ENCODE measurements at regions not wholly inside any gene's neighbourhood (a gene's known extent, or its start where the extent isn't known, plus 50 kb on each side); places are given as distances from the start of the nearest gene placed in this dataset.
"Not testable (repeated sequence)": the region's sequence is repeated elsewhere in the genome, so short reads cannot be mapped to it uniquely, and the experiment has no call there.

DNA sequence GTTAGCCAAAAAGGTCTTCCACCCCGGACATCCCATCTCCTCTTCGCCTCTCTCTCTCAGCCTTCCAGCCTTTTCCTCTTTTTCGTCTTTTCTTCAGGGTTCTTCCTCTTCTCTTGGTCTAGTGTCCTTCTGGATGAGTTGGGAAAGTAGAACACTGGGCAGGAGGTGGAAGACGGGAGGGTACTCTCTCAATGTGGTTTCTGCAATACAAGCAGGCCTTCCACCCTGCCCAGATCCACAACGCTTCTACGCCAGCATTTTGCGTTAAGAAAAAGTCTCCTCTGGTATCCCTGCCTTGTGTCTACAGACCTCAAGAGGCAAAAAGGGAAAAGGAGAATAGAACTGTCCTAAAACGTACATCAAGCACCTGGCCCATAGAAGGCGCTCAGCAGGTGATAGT is 587.8 kb downstream of the BNC2 start:
- FAIRE-seq, result no peak

DNA sequence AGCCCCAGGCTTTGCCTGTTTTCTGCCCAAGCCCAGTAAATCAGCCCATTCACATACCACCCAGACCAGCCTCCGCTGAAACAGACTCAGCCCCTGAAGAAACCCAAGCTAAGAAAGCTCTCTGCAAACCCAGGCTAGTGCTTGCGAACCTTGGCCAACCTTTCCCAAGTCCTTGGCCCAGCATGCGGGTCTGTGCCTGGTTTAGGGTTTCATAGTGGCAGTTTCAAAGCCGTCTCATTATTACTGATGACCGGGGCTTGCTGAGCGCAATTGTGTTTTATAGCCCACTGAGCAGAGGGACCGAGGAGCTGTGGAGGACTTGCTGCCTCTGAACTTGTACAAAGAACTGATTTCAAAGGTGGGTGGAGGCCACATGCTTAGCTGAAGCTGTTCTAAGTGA is 584.3 kb downstream of the BNC2 start:
- no peak for FAIRE-seq

DNA sequence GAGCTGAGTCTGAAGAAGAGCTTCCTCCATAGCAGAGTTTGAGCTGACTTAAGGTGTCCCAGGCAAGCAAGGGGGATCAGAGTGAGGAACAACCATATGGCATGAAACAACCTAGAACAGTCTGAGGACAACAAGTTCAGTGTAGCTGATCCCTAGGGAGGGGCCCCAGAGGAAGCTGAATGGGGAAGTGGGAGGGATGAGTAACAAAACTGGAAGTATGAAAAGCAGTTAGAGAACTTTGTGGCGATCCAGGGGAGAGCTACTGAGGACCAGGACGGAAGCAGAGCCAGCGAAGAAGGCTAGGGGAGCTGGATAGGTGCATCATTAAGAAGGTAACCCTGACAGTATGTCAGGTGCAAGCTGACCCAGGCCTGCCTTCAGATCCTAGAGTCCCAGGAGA is 580.8 kb downstream of the BNC2 start:
- no peak for FAIRE-seq

DNA sequence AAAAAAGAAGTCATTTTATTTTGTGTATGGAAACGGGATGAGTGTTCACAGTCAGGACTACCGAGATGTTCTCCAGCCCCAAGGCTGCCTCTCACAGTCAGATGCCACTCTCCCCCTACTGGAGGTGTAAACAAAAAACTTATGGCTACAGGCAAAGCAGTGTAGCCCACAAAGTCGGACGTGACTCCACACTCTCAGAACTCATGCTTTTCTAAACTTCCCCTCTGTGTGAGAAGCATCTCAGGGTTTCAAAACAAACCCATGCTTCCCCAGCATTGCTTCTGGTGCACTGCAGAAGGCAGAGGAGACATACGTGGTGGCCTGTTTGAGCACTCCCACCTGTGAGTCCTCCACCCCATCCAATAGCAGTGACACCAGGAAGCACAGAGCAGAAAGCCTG is 580.3 kb downstream of the BNC2 start:
- no peak for FAIRE-seq

DNA sequence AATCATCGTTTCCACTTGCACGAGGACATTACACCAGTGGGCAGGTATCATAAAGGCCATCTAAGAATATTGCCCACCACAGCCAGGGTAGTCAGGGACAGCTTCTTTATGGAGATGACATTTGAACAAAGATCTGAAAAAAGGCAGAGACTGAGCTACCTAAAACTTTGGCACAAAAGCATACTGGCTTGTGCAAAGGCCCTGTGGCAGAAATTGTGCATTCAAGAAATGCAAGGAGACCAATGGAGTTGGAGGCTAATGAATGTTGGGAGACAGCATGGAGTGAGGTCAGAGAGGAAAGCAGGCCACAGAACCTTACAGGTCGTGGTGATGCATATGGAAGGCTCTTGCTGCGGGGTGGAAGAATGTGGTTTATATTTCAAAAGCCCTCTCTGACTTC is 578.5 kb downstream of the BNC2 start:
- no peak for FAIRE-seq

DNA sequence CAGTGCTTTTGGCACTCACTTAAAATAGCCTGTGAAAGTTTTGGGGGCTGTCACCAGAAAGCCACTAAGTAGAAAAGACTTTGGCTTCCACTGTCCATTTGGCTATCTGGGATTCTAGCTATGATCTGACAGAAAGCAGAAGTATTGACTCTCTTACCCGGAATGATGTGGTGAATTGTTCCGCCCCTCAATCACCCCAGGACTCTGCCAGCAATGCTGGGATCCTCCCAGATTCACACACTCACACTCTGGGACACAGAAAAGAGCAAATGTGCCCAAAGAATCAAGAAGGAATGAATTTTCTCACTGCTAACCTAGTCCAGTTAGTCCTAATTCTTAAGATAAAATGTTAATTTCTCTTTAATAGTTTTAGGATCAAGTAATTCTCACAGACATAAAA is 576.9 kb downstream of the BNC2 start:
- no peak for FAIRE-seq

DNA sequence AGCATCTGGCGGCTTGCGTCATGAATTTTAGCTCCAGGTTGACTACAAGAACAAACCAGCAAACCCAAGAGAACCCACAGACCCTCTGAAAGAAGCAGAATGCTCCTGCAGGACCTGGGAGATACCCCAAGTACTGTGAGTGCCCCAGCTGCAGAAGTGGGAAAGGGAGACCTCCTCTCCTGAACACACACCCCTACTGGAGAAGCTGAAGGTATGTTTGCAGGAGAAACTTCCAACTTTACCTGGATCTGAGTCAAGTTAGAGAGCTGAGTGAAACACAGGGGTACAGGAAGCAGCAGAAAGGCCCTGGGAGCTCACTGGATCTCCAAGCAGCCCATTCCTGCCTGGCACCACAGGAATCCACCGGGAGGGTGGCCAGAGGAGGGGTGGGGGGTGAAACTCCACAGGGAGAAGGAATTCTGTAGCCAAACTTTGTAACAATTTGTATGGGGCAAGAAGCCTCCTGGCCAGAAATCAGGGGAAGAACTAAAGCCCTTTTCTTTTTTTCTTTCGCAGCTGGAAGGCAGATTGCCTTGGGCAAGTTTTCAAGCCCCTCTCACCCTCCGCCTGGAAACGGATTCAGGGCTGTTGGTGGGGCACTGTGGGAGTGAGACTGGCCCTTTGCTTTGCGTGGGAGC is 576.2 kb downstream of the BNC2 start:
- no peak for FAIRE-seq

DNA sequence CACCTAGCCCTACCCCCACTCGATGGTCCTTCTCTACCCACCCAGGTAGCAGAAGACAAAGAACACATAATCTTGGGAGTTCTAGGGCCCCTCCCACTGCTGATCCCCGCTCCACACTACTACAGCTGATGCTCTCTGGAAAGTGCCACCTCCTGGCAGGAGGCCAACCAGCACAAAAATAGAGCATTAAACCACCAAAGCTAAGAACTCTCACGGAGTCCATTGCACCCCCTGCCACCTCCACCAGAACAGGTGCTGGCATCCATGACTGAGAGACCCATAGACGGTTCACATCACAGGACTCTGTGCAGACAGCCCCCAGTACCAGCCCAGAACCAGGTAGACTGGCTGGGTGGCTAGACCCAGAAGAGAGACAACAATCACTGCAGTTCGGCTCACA is 575.5 kb downstream of the BNC2 start:
- not testable (repeated sequence) for FAIRE-seq

DNA sequence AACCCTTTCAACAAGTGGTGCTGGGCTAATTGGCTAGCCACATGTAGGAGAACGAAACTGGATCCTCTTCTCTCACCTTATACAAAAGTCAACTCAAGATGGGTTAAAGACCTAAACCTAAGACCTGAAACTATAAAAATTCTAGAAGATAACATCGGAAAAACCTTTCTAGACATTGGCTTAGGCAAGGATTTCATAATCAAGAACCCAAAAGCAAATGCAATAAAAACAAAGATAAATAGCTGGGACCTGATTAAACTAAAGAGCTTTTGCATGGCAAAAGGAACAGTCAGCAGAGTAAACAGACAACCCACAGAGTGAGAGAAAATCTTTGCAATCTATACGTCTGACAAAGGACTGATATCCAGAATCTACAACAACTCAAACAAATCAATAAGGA is 571.1 kb downstream of the BNC2 start:
- not testable (repeated sequence) for FAIRE-seq

DNA sequence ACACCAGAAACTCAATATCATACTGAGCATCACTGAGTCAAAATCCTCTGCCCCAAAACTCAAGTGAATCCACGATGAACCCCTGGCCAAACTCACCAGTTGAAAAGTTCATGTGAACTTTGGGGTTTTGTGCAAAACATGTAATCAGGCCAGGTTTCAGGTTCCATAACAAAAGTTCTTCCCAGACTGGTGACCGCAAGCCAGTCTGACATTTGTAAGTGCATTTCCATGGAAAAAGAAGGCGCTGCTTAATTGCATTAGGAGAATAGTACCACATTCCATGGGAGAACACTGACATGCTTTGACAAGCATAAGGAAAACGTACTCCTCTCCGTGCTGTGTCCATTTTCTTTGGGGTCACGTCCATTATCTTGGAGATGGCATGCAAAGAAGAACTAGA is 567.0 kb downstream of the BNC2 start:
- FAIRE-seq, result no peak

DNA sequence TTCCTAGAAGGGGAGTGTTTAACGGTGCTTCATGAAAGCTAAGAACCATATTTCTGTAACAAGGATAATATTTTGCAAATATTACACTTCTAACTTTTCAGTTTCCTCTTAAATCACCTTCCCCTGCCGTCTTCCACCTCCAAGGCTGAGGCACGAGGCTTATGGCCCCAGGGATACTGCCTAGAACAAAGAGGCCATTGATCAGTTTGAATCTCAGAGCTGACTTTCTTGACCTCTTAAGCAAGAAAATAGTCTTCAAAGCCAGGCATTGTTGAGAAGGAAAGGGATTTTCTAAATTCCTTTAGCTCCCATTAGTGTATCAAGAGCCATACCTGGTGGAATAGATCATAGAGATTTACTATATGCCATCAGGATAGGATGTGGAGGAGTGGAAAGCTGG is 566.2 kb downstream of the BNC2 start:
- FAIRE-seq, result no peak

DNA sequence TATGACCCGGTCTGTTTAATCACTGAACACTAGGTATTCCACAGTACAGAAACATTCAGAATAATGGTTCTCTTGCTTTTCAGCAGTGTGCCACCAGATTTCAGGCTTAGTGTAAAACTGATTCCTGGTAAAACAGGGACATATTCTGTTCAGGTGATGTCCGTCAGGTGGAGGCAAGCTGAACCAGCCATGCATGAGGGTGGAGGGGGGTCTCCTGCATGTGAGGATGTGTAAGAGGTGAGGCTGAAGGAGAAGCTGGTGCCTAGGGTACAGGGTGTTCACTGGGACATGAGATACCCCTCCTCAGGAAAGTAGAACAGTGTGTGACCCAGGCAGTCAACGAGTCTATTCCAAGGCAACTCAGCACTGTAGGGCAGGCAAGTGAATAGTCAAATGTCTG is 563.9 kb downstream of the BNC2 start:
- no peak for FAIRE-seq

DNA sequence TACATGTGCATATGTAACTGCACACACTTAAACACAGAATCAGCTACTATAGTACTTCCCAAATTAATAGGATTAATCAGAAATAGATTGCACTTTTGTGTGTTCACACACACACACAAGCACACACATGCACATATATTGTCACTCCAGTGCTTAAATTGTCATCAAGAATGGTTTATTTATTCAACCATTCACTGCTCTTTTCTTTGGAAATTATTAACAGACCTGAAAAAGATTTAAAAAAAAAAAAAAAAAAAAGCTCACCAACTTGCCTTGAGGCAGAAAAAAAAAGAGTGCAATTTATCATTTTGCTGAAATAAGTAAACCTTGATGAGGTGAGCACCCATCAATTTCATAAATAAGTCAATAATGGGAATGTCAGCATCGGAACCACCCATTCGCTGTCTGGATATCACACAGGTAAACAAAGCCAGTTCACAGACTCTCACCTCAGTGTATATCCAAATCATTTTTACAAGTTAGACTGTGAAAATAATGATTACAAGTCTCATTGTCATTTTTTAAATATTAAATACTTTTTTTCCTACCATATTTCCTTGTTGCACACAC is 562.8 kb downstream of the BNC2 start:
- FAIRE-seq, result no peak

DNA sequence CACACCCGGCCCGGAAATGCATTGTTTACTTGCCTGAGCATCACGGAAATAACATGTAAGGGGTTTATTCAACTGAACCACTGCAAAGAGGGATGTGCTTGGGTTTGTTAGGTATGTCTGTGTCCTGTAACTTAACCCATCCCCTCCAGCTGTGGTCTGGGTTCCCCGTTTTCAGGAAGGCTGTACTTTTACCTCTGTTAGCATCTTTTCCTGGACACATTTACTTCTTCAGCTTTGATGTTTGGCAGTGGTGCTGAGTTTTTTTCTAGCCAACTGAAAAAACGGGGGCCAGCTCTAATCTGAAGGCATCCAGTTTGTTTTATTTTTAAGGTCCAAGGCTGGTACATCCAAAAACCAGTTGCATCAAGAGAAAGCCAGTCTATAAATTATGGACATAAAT is 561.8 kb downstream of the BNC2 start:
- no peak for FAIRE-seq

DNA sequence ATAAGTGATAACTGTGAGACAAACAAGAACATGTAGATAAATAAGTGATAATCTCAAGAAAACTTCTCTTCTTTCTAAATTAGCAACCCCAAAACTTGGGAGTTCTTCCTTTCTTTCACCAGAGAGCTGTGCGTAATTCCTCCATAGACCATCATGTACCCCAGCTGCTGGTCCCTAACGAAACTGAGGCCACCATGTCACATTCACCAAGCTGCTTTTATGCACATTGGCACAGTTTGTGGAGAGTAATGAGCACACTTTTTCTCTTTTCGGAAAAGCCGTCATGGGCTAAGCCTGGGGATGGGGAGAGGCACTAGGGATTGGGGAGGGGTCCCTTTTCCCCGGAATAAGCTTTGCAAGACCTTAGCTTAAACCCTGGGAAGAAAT is 561.4 kb downstream of the BNC2 start:
- FAIRE-seq, result no peak

DNA sequence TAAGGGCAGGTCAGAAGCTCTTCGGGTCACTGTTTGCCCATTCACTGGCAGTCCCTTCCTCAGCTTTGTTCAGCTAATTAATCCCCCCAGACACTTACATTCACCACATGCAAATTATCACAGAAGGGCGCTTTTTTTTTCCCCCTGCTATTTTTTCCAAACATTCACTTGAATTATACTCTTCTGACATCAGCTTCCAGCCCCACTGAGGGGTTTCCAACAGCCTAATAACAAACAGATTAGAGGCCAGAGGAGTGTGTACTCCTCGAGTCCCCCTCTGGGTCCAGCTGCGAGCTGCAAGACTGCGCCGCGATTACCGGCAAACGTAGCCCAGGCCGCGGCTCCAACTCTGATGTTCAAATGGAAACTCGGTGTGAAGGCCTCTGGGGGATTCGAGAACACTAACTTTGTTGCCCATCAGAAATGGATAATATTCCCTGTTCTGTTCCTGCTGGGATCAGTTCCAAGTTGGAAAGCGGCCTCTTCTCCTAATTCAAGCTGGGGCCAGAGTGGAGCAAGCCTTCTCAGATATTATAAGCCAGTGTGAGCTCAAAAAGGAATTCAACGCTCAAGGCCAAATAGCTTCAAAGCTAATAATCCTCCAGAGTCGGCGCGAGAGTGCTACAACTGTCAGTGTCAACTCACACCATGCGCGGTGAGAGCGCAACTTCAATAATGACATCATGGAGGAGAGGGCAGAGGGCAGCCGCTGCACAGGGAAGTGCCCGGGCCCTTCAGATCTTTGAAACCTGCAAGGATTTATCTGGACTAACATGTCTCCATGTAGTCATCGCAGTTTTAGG is 560.8 kb downstream of the BNC2 start:
- FAIRE-seq, result no peak

DNA sequence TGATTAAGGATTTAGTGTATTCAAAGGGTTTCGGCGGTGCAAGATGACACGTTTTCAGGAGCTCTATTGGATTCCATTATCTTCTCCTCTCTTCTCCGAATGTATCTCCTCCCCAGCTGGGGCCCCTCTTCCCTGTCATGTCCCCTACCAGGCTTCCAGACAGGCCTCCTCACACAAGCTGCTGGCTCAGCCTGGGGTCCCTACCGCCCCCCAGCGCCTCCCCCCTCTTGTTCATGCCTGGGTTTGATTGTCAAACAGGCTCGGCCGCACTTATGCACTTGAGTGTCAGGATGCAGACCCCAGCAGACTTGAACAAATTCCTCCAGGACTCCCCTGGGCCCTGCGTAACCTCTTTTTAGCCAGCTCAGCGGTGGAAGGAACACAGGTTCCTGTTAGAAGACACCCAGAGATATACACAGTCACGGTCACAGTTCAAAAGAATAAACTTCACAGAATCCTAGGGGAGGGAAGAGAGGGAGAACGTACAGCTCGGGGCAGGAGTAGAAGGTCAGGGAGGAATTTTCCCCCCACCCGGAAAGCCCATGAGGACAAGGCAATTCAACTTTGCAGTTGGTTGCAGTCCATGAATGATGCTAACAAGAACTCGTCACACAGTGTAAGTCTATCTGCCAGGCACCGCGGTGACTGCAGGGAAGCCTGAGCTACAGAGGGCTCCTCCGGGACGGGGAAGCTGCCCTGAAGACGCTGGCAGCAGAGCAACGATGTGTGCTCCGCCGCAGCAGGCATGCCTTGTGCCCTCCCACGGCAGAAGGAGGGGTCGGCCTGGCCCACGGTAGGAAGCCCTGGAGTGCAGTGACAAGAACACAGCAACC is 560.0 kb downstream of the BNC2 start:
- no peak for FAIRE-seq

DNA sequence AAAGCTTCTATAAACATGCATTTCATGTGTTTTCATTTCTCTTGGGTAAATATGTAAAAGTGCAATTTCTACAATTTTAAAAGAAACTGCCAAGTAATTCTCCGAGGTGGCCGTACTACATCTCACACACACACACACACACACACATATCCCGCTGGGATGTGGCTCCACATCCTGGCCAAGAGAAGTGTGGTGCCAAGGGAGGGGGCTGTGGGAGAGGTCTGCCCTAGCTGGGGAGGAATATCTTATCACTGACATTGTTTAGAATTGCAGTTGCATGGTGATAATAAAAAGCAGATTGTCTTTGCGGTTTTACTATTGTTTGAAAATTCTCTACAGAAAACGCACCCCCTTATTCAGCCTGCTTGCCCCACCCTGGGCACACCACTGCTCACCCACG is 558.4 kb downstream of the BNC2 start:
- FAIRE-seq, result no peak

DNA sequence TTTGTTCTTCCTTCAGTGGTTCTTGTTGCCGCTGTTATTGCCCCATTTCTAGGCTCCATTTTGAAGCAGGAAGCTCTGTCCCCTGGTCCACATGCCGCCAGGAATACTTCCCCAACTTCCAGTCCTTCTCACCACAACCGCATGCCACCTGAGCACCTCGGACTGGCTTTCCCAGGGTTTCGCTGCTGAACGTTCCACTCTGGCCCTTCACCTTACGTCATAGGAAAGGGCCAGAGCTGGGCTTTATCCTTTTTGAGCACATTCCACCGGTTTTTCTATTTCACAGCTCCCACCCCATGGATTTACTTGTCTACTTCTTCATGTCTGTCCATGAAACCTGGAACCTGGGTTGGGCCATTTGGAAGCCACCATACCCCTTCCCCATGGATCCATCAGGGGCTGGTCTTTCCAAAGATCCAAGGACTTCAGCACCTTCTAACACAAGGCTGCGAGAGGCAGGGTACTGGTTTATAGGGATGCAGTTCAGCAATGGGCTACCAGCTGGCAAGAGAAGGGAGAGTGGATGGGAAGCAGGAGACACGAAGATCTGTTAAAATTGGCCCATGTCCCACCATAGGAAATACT is 557.4 kb downstream of the BNC2 start:
- no peak for FAIRE-seq

DNA sequence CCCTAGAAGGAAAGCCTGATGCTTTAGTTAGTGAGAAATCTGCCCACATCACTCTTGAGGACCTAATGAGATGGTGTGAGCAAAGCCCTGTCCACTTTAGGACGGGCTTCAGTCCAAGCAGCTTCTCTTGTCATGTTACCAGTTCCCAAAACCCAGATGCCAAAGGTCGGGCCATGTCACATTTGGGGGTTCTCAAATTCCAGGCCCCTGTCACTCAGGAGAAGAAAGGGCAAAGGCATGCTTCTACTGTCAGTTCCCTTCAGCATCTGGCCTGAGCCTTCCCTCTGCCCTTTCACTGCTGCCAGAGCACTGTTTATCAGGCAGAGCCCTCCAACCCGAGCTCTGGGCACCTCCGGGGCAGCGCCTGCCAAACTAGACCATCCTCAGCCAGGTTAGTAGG is 556.0 kb downstream of the BNC2 start:
- no peak for FAIRE-seq

DNA sequence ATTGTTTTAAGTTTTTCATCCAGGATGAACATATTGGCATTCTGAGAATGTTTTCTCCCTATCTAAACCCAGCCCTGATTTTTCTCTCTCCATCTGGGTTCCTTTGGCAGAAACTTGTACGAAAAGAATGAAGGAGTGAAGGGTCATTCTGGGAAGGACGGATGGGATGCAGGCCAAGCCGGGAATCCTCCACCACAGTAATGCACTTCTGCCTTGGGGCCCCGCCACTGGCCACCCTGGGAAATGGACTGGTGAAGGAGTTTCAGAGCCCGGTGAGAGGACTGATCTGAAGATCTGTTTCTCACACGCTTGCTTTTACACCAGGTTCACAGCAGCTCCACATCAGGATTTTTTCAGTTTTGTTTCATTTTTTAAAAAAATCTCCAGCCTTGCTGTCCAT is 554.8 kb downstream of the BNC2 start:
- FAIRE-seq, result no peak

DNA sequence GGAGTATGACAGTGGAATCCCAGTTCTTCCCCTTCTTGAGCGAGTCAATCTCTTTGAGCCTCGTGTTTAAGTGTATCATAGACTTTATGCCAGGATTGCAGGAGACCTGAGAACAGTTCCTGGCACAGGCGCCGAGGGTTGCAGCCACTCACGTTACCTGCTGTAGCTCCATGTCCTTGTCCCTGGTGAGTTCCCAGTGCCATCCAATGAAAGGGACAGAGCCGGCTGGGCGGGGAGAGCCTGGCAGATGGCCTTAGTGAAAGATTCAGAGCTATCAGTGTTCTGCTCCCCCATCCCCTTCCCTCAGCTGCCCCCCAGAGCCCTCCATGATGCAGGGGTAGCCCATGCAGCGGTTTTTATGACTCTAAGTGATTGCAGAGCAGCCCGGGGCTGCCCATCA is 554.0 kb downstream of the BNC2 start:
- no peak for FAIRE-seq
